ENCODE measurements at regions not wholly inside any gene's neighbourhood (a gene's known extent, or its start where the extent isn't known, plus 50 kb on each side); places are given as distances from the start of the nearest gene placed in this dataset.

- no peaks in the 10 kb centered on the region for H3K36me3 ChIP-seq
- DNase-seq = no peak
- H3K4me3 ChIP-seq = no peak overlapping the region
- no peaks in the 10 kb centered on the region for H3K27me3 ChIP-seq
- no peaks in the 10 kb centered on the region for H3K9me3 ChIP-seq
These were observed 1458.3 kb upstream of the TENM3 start for GRCh38 chr4:180784940-180785339.

- DNase-seq = no peak
- no peaks in the 10 kb centered on the region for H3K36me3 ChIP-seq
- H3K9me3 ChIP-seq = no peaks in the 10 kb centered on the region
- no peak overlapping the region for H3K4me3 ChIP-seq
- no peaks in the 10 kb centered on the region for H3K27me3 ChIP-seq
These were observed 1454.5 kb upstream of the TENM3 start for GRCh38 chr4:180788729-180789128.

GRCh38 chr4:180789929-180790328 lies 1453.3 kb upstream of the TENM3 start:
- DNase-seq = no peak
- Histone ChIP-seq H3K36me3 (no peaks in the 10 kb centered on the region), H3K9me3 (no peaks in the 10 kb centered on the region), H3K4me3 (no peak overlapping the region), H3K27me3 (no peaks in the 10 kb centered on the region)

- DNase-seq = no peak
- no peaks in the 10 kb centered on the region for H3K36me3 ChIP-seq
- no peaks in the 10 kb centered on the region for H3K9me3 ChIP-seq
- no peak overlapping the region for H3K4me3 ChIP-seq
- H3K27me3 ChIP-seq = no peaks in the 10 kb centered on the region
These were observed 1452.7 kb upstream of the TENM3 start for GRCh38 chr4:180790471-180790870.

GRCh38 chr4:180792541-180792940 lies 1450.7 kb upstream of the TENM3 start:
- Histone ChIP-seq H3K9me3 (no peaks in the 10 kb centered on the region), H3K27me3 (no peaks in the 10 kb centered on the region), H3K36me3 (no peaks in the 10 kb centered on the region), H3K4me3 (no peak overlapping the region)
- no peak for DNase-seq

GRCh38 chr4:180794333-180794732 lies 1448.9 kb upstream of the TENM3 start:
- H3K9me3 ChIP-seq = no peaks in the 10 kb centered on the region
- DNase-seq = no peak
- H3K4me3 ChIP-seq = no peak overlapping the region
- no peaks in the 10 kb centered on the region for H3K36me3 ChIP-seq
- H3K27me3 ChIP-seq = no peaks in the 10 kb centered on the region

GRCh38 chr4:180798036-180798577 lies 1445.1 kb upstream of the TENM3 start:
- Histone ChIP-seq H3K4me3 (no peak overlapping the region), H3K27me3 (no peaks in the 10 kb centered on the region), H3K36me3 (no peaks in the 10 kb centered on the region), H3K9me3 (no peaks in the 10 kb centered on the region)
- DNase-seq = peak; percentile 13

- no peak overlapping the region for H3K4me3 ChIP-seq
- H3K27me3 ChIP-seq = no peaks in the 10 kb centered on the region
- H3K36me3 ChIP-seq = no peaks in the 10 kb centered on the region
- no peak for DNase-seq
- no peaks in the 10 kb centered on the region for H3K9me3 ChIP-seq
These were observed 1443.4 kb upstream of the TENM3 start for GRCh38 chr4:180799798-180800197.

- no peak overlapping the region for H3K4me3 ChIP-seq
- H3K36me3 ChIP-seq = no peaks in the 10 kb centered on the region
- no peak for DNase-seq
- H3K9me3 ChIP-seq = no peaks in the 10 kb centered on the region
- H3K27me3 ChIP-seq = no peaks in the 10 kb centered on the region
These were observed 1438.1 kb upstream of the TENM3 start for GRCh38 chr4:180805101-180805500.

- no peaks in the 10 kb centered on the region for H3K9me3 ChIP-seq
- H3K4me3 ChIP-seq = no peak overlapping the region
- no peaks in the 10 kb centered on the region for H3K27me3 ChIP-seq
- H3K36me3 ChIP-seq = no peaks in the 10 kb centered on the region
- DNase-seq = no peak
These were observed 1434.3 kb upstream of the TENM3 start for GRCh38 chr4:180808862-180809261.

- H3K27me3 ChIP-seq = no peaks in the 10 kb centered on the region
- DNase-seq = no peak
- no peak overlapping the region for H3K4me3 ChIP-seq
- no peaks in the 10 kb centered on the region for H3K9me3 ChIP-seq
- no peaks in the 10 kb centered on the region for H3K36me3 ChIP-seq
These were observed 1433.8 kb upstream of the TENM3 start for GRCh38 chr4:180809439-180809838.

- no peaks in the 10 kb centered on the region for H3K9me3 ChIP-seq
- H3K36me3 ChIP-seq = no peaks in the 10 kb centered on the region
- H3K4me3 ChIP-seq = no peak overlapping the region
- H3K27me3 ChIP-seq = no peaks in the 10 kb centered on the region
- no peak for DNase-seq
These were observed 1432.6 kb upstream of the TENM3 start for GRCh38 chr4:180810581-180810980.

GRCh38 chr4:180811556-180811955 lies 1431.6 kb upstream of the TENM3 start:
- Histone ChIP-seq H3K9me3 (no peaks in the 10 kb centered on the region), H3K27me3 (no peaks in the 10 kb centered on the region), H3K36me3 (no peaks in the 10 kb centered on the region), H3K4me3 (no peak overlapping the region)
- DNase-seq = no peak

GRCh38 chr4:180812783-180813182 lies 1430.4 kb upstream of the TENM3 start:
- Histone ChIP-seq H3K36me3 (no peaks in the 10 kb centered on the region), H3K27me3 (no peaks in the 10 kb centered on the region), H3K4me3 (no peak overlapping the region), H3K9me3 (no peaks in the 10 kb centered on the region)
- DNase-seq = no peak

GRCh38 chr4:180814875-180815417 lies 1428.3 kb upstream of the TENM3 start:
- Histone ChIP-seq H3K27me3 (no peaks in the 10 kb centered on the region), H3K4me3 (no peak overlapping the region), H3K9me3 (no peaks in the 10 kb centered on the region), H3K36me3 (no peaks in the 10 kb centered on the region)
- no peak for DNase-seq

- Histone ChIP-seq H3K27me3 (no peaks in the 10 kb centered on the region), H3K9me3 (no peaks in the 10 kb centered on the region), H3K36me3 (no peaks in the 10 kb centered on the region), H3K4me3 (no peak overlapping the region)
- no peak for DNase-seq
These were observed 1425.7 kb upstream of the TENM3 start for GRCh38 chr4:180817529-180817928.

- H3K9me3 ChIP-seq = no peaks in the 10 kb centered on the region
- no peaks in the 10 kb centered on the region for H3K27me3 ChIP-seq
- no peak for DNase-seq
- H3K4me3 ChIP-seq = no peak overlapping the region
- no peaks in the 10 kb centered on the region for H3K36me3 ChIP-seq
These were observed 1420.1 kb upstream of the TENM3 start for GRCh38 chr4:180823108-180823507.

- no peak for DNase-seq
These were observed 1415.8 kb upstream of the TENM3 start for GRCh38 chr4:180827232-180828009.

More at GRCh38 chr4:180827232-180828009, 1415.8 kb upstream of the TENM3 start:
- H3K36me3 ChIP-seq = no peaks in the 10 kb centered on the region
- no peak overlapping the region for H3K4me3 ChIP-seq
- H3K9me3 ChIP-seq = no peaks in the 10 kb centered on the region
- no peaks in the 10 kb centered on the region for H3K27me3 ChIP-seq

Measured in MG63 (cell line).